GM12878 (cell line): ENCODE measurements at regions not wholly inside any gene's neighbourhood (a gene's known extent, or its start where the extent isn't known, plus 50 kb on each side); places are given as distances from the start of the nearest gene placed in this dataset.

Source experiments
- ATAC-seq: fragments of 200-7000 bp; cut with Tn5 transposase; 3 replicates; pipeline ENCODE4 v1.9.1; 2020; ENCODE audit warnings: mild to moderate bottlenecking, moderate library complexity
- BruUV-seq: library from RNA; stranded (reverse); fragments of 400-500 nt; replicated peaks from 2 replicates; lab custom pipeline; 2021; lab: Mats Ljungman, UMichigan
- CTCF ChIA-PET: fragments of 300-600 bp; sonication (Branson Sonifier 250); formaldehyde crosslinking; extraction: SDS; loops from one replicate; lab custom pipeline; 2021; ENCODE audit warnings: inconsistent platforms; lab: Yijun Ruan, JAX
- POLR2A ChIA-PET: fragments of 350-600 bp; formaldehyde crosslinking; extraction: SDS; loops from one replicate; lab custom pipeline; 2021; ENCODE audit warnings: inconsistent platforms; lab: Charles Lee
- RAD21 ChIA-PET: fragments of 300-600 bp; sonication (Branson Sonifier 250); formaldehyde crosslinking; loops from one replicate; lab custom pipeline; 2023; ENCODE audit warnings: antibody characterized with exemption; ENCODE audit not compliant: unreplicated experiment; lab: Charles Lee
- SMC1A ChIA-PET: fragments of 300-600 bp; sonication (Branson Sonifier 250); formaldehyde crosslinking; loops from one replicate; lab custom pipeline; 2023; ENCODE audit not compliant: unreplicated experiment, uncharacterized antibody; lab: Charles Lee
- DNase-seq: peaks from one replicate; pipeline ENCODE4 v3.0.0-alpha.2; 2011; ENCODE audit warnings: low read depth, low spot score
- FAIRE-seq: peaks from 3 replicates; lab custom pipeline; 2011; peaks lifted over from hg19 to GRCh38; lab: Jason Lieb, UNC
- H2AFZ ChIP-seq: 2 replicates; pipeline ENCODE4 v1.6.0; 2011; ENCODE audit warnings: low read depth, low read length, control low read depth; ENCODE audit not compliant: control insufficient read depth
- H3K27ac ChIP-seq: 2 replicates; pipeline ENCODE4 v1.5.1; 2011; ENCODE audit warnings: control low read depth; ENCODE audit not compliant: control insufficient read depth, insufficient read depth
- H3K27me3 ChIP-seq, 2 experiments: replicated peaks in 1 of 2; 2 replicates each; pipeline versions ENCODE4 v1.6.0 to v1.6.1; 2011; ENCODE audit warnings: low read length in 1 of 2; ENCODE audit not compliant: control insufficient read depth in 2 of 2, insufficient read depth in 2 of 2
- H3K36me3 ChIP-seq, 2 experiments: 2 replicates each; pipeline ENCODE4 v1.5.1; 2011; ENCODE audit warnings: low read length in 1 of 2; ENCODE audit not compliant: control insufficient read depth in 2 of 2, insufficient read depth in 2 of 2
- H3K4me1 ChIP-seq: 2 replicates; pipeline ENCODE4 v1.6.1; 2011; ENCODE audit warnings: mild to moderate bottlenecking, low read length, moderate library complexity, mixed read lengths; ENCODE audit not compliant: control insufficient read depth, insufficient read depth
- H3K4me2 ChIP-seq: 2 replicates; pipeline ENCODE4 v1.6.0; 2011; ENCODE audit warnings: control low read depth; ENCODE audit not compliant: control insufficient read depth, insufficient read depth
- H3K4me3 ChIP-seq: fragments of 200-600 bp; sonication (generic); 2 replicates; pipeline ENCODE4 v1.5.1; 2016
- H3K79me2 ChIP-seq: 2 replicates; pipeline ENCODE4 v1.6.0; 2011; ENCODE audit warnings: low read length; ENCODE audit not compliant: control insufficient read depth, insufficient read depth
- H3K9ac ChIP-seq: 2 replicates; pipeline ENCODE4 v1.8.0; 2011; ENCODE audit warnings: low read length, control low read depth, mixed read lengths; ENCODE audit not compliant: control insufficient read depth, insufficient read depth
- H3K9me3 ChIP-seq: replicated peaks from 3 replicates; pipeline ENCODE4 v1.5.1; 2011; ENCODE audit warnings: mild to moderate bottlenecking, low read length; ENCODE audit not compliant: control insufficient read depth, insufficient read depth
- H4K20me1 ChIP-seq: 2 replicates; pipeline ENCODE4 v1.6.0; 2011; ENCODE audit not compliant: control insufficient read depth, insufficient read depth
- CBX3 ChIP-seq: fragments of 200-600 bp; sonication (generic); IDR thresholded peaks from 2 replicates; pipeline ENCODE4 v1.6.1; 2016; ENCODE audit warnings: low read depth, borderline replicate concordance
- CEBPZ ChIP-seq: fragments of 150-350 bp; IDR thresholded peaks from 2 replicates; pipeline ENCODE4 v1.6.1; 2016; ENCODE audit warnings: low read depth, low read length
- CHD4 ChIP-seq: fragments of 200-600 bp; sonication (generic); IDR thresholded peaks from 2 replicates; pipeline ENCODE4 v1.6.1; 2016; ENCODE audit warnings: mild to moderate bottlenecking
- ESRRA ChIP-seq: IDR thresholded peaks from 2 replicates; pipeline ENCODE4 v1.6.1; 2012; ENCODE audit warnings: mild to moderate bottlenecking, low read length, improper control_type of control experiment
- FOXK2 ChIP-seq: fragments of 450-650 bp; IDR thresholded peaks from 2 replicates; pipeline ENCODE4 v1.6.1; 2017; ENCODE audit warnings: mild to moderate bottlenecking, moderate library complexity
- HDGF ChIP-seq: fragments of 450-650 bp; IDR thresholded peaks from 2 replicates; pipeline ENCODE4 v1.6.1; 2016; ENCODE audit warnings: antibody characterized with exemption
- JUNB ChIP-seq: IDR thresholded peaks from 2 replicates; pipeline ENCODE4 v1.6.1; 2016; ENCODE audit warnings: antibody characterized with exemption, mild to moderate bottlenecking
- SMAD1 ChIP-seq: fragments of 450-650 bp; IDR thresholded peaks from 2 replicates; pipeline ENCODE4 v1.6.1; 2018; ENCODE audit warnings: mild to moderate bottlenecking, low read depth; ENCODE audit not compliant: partially characterized antibody
- STAT1 ChIP-seq: fragments of 450-650 bp; conservative IDR thresholded peaks from 2 replicates; pipeline ENCODE4 v1.6.1; 2014; ENCODE audit warnings: antibody characterized with exemption, mild to moderate bottlenecking
- TAF1 ChIP-seq: IDR thresholded peaks from 2 replicates; pipeline ENCODE4 v1.6.1; 2011; ENCODE audit warnings: mild to moderate bottlenecking, low read depth, low read length, borderline replicate concordance
- whole genome bisulfite sequencing: methylation state at CpG from one replicate; pipeline ENCODE4 v1.1.6; 2016; ENCODE audit warnings: low lambda C conversion rate; ENCODE audit not compliant: insufficient replicate concordance, insufficient coverage; ENCODE audit errors: missing lambda C conversion rate; 5-methylcytosine and 5-hydroxymethylcytosine counted together
- in situ Hi-C: fragments of 300-500 bp; cut with MboI; formaldehyde crosslinking; loops from 9 replicates; pipeline ENCODE4 v1.14.3; 2018; ENCODE audit warnings: mixed read lengths
- intact Hi-C: fragments of 100-400 bp; cut with micrococcal nuclease; formaldehyde crosslinking; loops from one replicate; pipeline ENCODE4 v1.14.2; 2022; ENCODE audit not compliant: unreplicated experiment
- TF ChIP-seq, protein P1 (sequence below): fragments of 450-650 bp; IDR thresholded peaks from 2 replicates; pipeline ENCODE4 v1.6.1; 2017; ENCODE audit warnings: mild to moderate bottlenecking

- H3K79me2 ChIP-seq, result no peaks in the 10 kb centered on the region
- H3K4me2 ChIP-seq, result no peak overlapping the region
- intact Hi-C loops, result no loop called here
- in situ Hi-C loops, result no loop called here
- no peak overlapping the region for H3K27ac ChIP-seq
- H3K36me3 ChIP-seq, result no peaks in the 10 kb centered on the region
- H2AFZ ChIP-seq, result no peak overlapping the region
- CTCF ChIA-PET, result interaction anchor here (1.2 kb wide), 1 partner anchor 154 kb away, joined by 3 read pairs; no protein-coding TSS in a partner anchor
- no peak for FAIRE-seq
- TF ChIP-seq SMAD1, result no peak
- no peak for TF ChIP-seq CHD4
- H3K4me1 ChIP-seq, result no peaks in the 10 kb centered on the region
- 0% methylated on average over 1 of the region's 1 CpG for WGBS
- BruUV-seq, result no TSS peak
- no peak overlapping the region for H3K4me3 ChIP-seq
- no peak overlapping the region for H3K9ac ChIP-seq
- no peaks in the 10 kb centered on the region for H3K9me3 ChIP-seq
- no peak for ATAC-seq
- SMC1A ChIA-PET, result no interaction called here
- POLR2A ChIA-PET, result no interaction called here
- no peaks in the 10 kb centered on the region for H3K27me3 ChIP-seq
- no peaks in the 10 kb centered on the region for H4K20me1 ChIP-seq
- RAD21 ChIA-PET, result no interaction called here
- DNase-seq, result no peak
Observed at GRCh38 chr11:104408630-104409029, 244.7 kb upstream of the PDGFD start.

DNA sequence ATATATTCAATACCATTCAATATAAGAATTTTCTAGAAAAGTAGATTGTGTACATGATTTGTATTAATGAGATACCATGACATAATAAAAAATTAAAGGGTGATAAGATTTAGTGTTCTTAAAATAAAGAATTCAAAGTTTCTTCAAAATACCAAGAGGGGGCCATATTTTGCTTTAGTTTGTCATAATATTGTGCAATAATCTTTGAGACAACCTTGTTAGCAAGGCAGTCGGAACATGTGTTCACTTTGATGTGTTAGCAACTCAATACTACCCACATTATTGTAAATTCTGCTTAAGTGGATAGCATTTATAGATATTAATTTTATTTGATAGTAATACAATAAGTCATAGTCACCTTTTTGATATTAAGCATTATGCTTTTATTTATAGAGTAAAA, 241.3 kb upstream of the PDGFD start:
- no peaks in the 10 kb centered on the region for H3K79me2 ChIP-seq
- BruUV-seq, result no TSS peak
- no peak overlapping the region for H2AFZ ChIP-seq
- TF ChIP-seq TAF1, result no peak
- TF ChIP-seq FOXK2, result no peak
- no peak for TF ChIP-seq STAT1
- TF ChIP-seq, protein P1, sequence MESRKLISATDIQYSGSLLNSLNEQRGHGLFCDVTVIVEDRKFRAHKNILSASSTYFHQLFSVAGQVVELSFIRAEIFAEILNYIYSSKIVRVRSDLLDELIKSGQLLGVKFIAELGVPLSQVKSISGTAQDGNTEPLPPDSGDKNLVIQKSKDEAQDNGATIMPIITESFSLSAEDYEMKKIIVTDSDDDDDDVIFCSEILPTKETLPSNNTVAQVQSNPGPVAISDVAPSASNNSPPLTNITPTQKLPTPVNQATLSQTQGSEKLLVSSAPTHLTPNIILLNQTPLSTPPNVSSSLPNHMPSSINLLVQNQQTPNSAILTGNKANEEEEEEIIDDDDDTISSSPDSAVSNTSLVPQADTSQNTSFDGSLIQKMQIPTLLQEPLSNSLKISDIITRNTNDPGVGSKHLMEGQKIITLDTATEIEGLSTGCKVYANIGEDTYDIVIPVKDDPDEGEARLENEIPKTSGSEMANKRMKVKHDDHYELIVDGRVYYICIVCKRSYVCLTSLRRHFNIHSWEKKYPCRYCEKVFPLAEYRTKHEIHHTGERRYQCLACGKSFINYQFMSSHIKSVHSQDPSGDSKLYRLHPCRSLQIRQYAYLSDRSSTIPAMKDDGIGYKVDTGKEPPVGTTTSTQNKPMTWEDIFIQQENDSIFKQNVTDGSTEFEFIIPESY, result no peak
- no peak for TF ChIP-seq HDGF
- TF ChIP-seq CBX3, result no peak
- no peak for TF ChIP-seq CEBPZ
- no peak for TF ChIP-seq JUNB
- TF ChIP-seq ESRRA, result no peak
- intact Hi-C loops, result no loop called here
- in situ Hi-C loops, result no loop called here
- no peaks in the 10 kb centered on the region for H3K36me3 ChIP-seq
- no peak overlapping the region for H3K4me3 ChIP-seq
- FAIRE-seq (no peak), ATAC-seq (no peak), DNase-seq (no peak)
- POLR2A ChIA-PET, result interaction anchor here (0.6 kb wide), 1 partner anchor 10 kb away, joined by 3 read pairs; no protein-coding TSS in a partner anchor
- CTCF ChIA-PET, result interaction anchor here (0.7 to 1.1 kb wide), 2 partner anchors 9 to 63 kb away, joined by 3 read pairs; no protein-coding TSS in a partner anchor
- no peaks in the 10 kb centered on the region for H3K27me3 ChIP-seq
- 0% methylated on average over 1 of the region's 1 CpG for WGBS
- no peak overlapping the region for H3K27ac ChIP-seq
- no peaks in the 10 kb centered on the region for H3K9me3 ChIP-seq
- no peak overlapping the region for H3K9ac ChIP-seq
- SMC1A ChIA-PET, result no interaction called here
- RAD21 ChIA-PET, result no interaction called here
- no peaks in the 10 kb centered on the region for H4K20me1 ChIP-seq
- H3K4me2 ChIP-seq, result no peak overlapping the region
- no peaks in the 10 kb centered on the region for H3K4me1 ChIP-seq
